HEK293T (cell line): ENCODE measurements at regions not wholly inside any gene's neighbourhood (a gene's known extent, or its start where the extent isn't known, plus 50 kb on each side); places are given as distances from the start of the nearest gene placed in this dataset.

ENCODE experiments used
- ARNT ChIP-seq: fragments of 450-650 bp; IDR thresholded peaks from 2 replicates; pipeline ENCODE4 v1.6.1; 2017; ENCODE audit warnings: mild to moderate bottlenecking
- BHLHE40 ChIP-seq: fragments of 450-650 bp; IDR thresholded peaks from 2 replicates; pipeline ENCODE4 v1.6.1; 2016; ENCODE audit warnings: mild to moderate bottlenecking, moderate library complexity, borderline replicate concordance
- ELF4 ChIP-seq: fragments of 450-650 bp; IDR thresholded peaks from 2 replicates; pipeline ENCODE4 v1.6.1; 2017; ENCODE audit warnings: antibody characterized with exemption
- FOXA1 ChIP-seq: fragments of 450-650 bp; IDR thresholded peaks from 2 replicates; pipeline ENCODE4 v1.6.1; 2016; ENCODE audit warnings: mild to moderate bottlenecking
- FOXK2 ChIP-seq: fragments of 450-650 bp; IDR thresholded peaks from 2 replicates; pipeline ENCODE4 v1.6.1; 2016; ENCODE audit warnings: mild to moderate bottlenecking
- FOXM1 ChIP-seq: fragments of 450-650 bp; IDR thresholded peaks from 2 replicates; pipeline ENCODE4 v1.6.1; 2017; ENCODE audit warnings: mild to moderate bottlenecking, borderline replicate concordance
- HDGF ChIP-seq: fragments of 450-650 bp; IDR thresholded peaks from 2 replicates; pipeline ENCODE4 v1.6.1; 2017; ENCODE audit warnings: antibody characterized with exemption, borderline replicate concordance
- L3MBTL2 ChIP-seq: fragments of 450-650 bp; conservative IDR thresholded peaks from 2 replicates; pipeline ENCODE4 v1.6.1; 2016; ENCODE audit warnings: mild to moderate bottlenecking
- NFRKB ChIP-seq: fragments of 450-650 bp; IDR thresholded peaks from 2 replicates; pipeline ENCODE4 v1.6.1; 2016; ENCODE audit warnings: mild to moderate bottlenecking, moderate library complexity
- SP1 ChIP-seq: fragments of 450-650 bp; IDR thresholded peaks from 2 replicates; pipeline ENCODE4 v1.6.1; 2017
- SUZ12 ChIP-seq: fragments of 450-650 bp; IDR thresholded peaks from 2 replicates; pipeline ENCODE4 v1.6.1; 2016; ENCODE audit warnings: mild to moderate bottlenecking
- TARDBP ChIP-seq: fragments of 450-650 bp; IDR thresholded peaks from 2 replicates; pipeline ENCODE4 v1.6.1; 2016
- ZNF384 ChIP-seq: fragments of 450-650 bp; IDR thresholded peaks from 2 replicates; pipeline ENCODE4 v1.6.1; 2016
- TF ChIP-seq, protein P1 (sequence below): fragments of 450-650 bp; IDR thresholded peaks from 2 replicates; pipeline ENCODE4 v1.6.1; 2016

DNA sequence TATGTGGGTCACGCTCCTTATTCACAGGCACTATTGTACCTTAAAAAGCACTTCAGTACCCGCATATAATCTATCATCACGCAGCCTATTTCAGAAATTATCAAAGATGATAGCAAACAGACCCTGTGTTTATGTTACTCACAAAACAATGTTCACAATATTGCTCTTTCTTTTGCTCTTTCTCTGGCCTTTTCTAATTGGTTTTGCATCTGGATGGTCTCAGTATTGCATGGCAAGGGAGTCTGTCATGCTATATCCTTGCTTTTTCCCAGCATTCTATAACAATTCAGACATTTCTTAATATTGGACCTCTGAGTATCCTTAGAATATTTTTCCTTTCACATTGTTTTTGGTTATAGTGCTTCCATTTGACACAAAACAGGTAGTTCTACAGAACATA is 541.8 kb upstream of the KLF12 start:
- TF ChIP-seq BHLHE40 = no peak
- no peak for TF ChIP-seq HDGF
- TF ChIP-seq FOXM1 = no peak
- no peak for TF ChIP-seq FOXA1
- TF ChIP-seq L3MBTL2 = no peak
- TF ChIP-seq SP1 = no peak
- no peak for TF ChIP-seq TARDBP
- no peak for TF ChIP-seq ARNT
- TF ChIP-seq FOXK2 = no peak
- no peak for TF ChIP-seq ELF4
- TF ChIP-seq NFRKB = no peak
- no peak for TF ChIP-seq SUZ12
- TF ChIP-seq, protein P1, sequence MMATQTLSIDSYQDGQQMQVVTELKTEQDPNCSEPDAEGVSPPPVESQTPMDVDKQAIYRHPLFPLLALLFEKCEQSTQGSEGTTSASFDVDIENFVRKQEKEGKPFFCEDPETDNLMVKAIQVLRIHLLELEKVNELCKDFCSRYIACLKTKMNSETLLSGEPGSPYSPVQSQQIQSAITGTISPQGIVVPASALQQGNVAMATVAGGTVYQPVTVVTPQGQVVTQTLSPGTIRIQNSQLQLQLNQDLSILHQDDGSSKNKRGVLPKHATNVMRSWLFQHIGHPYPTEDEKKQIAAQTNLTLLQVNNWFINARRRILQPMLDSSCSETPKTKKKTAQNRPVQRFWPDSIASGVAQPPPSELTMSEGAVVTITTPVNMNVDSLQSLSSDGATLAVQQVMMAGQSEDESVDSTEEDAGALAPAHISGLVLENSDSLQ = no peak
- no peak for TF ChIP-seq ZNF384
